K562 (cell line): ENCODE measurements at regions not wholly inside any gene's neighbourhood (a gene's known extent, or its start where the extent isn't known, plus 50 kb on each side); places are given as distances from the start of the nearest gene placed in this dataset.

ENCODE experiments used
- ATAC-seq: fragments of 200-7000 bp; cut with Tn5 transposase; 3 replicates; pipeline ENCODE4 v1.9.1; 2020; ENCODE audit warnings: moderate library complexity
- BruUV-seq: library from RNA; stranded (reverse); fragments of 400-500 nt; replicated peaks from 2 replicates; lab custom pipeline; 2021; lab: Mats Ljungman, UMichigan
- CTCF ChIA-PET: fragments of 300-600 bp; formaldehyde crosslinking; extraction: SDS; loops from one replicate; lab custom pipeline; 2021; ENCODE audit warnings: low intra/inter-chr PET ratio; lab: Yijun Ruan, JAX
- POLR2A ChIA-PET: fragments of 300-600, 350-650 bp; sonication (Branson Sonifier 250); formaldehyde crosslinking; extraction: SDS; loops from one replicate; lab custom pipeline; 2021; ENCODE audit warnings: antibody characterized with exemption, inconsistent platforms; lab: Yijun Ruan, JAX
- DNase-seq, 4 experiments: peaks; one replicate each; pipeline versions ENCODE4 v3.0.0 to v3.0.0-alpha.2; 2011 to 2018; ENCODE audit warnings: low spot score in 3 of 4, mixed read lengths in 3 of 4; ENCODE audit errors: extremely low read depth in 1 of 4
- FAIRE-seq: peaks from 2 replicates; lab custom pipeline; 2011; peaks lifted over from hg19 to GRCh38; lab: Jason Lieb, UNC
- H2AFZ ChIP-seq: 2 replicates; pipeline ENCODE4 v1.6.0; 2011; ENCODE audit warnings: low read depth, low read length, control low read depth, inconsistent platforms
- H3K27ac ChIP-seq: fragments of 200-600 bp; 3 replicates; pipeline ENCODE4 v1.8.0; 2011; ENCODE audit warnings: low read depth, mild to moderate bottlenecking, control low read depth, inconsistent platforms, low read length, moderate library complexity, mixed read lengths; ENCODE audit errors: extremely low read depth
- H3K27me3 ChIP-seq, 2 experiments: fragments of 300-600 bp in 1 of 2; 2 replicates in 1 of 2; 3 replicates in 1 of 2; pipeline versions ENCODE4 v1.6.0 to v1.8.0; 2011; ENCODE audit warnings: inconsistent platforms in 2 of 2, low read length in 2 of 2, mild to moderate bottlenecking in 1 of 2, mixed read lengths in 1 of 2, moderate library complexity in 1 of 2; ENCODE audit not compliant: control insufficient read depth in 2 of 2, insufficient read depth in 2 of 2
- H3K36me3 ChIP-seq: fragments of 300-600 bp; 3 replicates; pipeline ENCODE4 v1.8.0; 2011; ENCODE audit warnings: mild to moderate bottlenecking, low read length, inconsistent platforms; ENCODE audit not compliant: control insufficient read depth, insufficient read depth
- H3K4me1 ChIP-seq, 2 experiments: fragments of 200-600 bp in 1 of 2; replicated peaks in 1 of 2; 2 replicates in 1 of 2; 3 replicates in 1 of 2; pipeline versions ENCODE4 v1.5.1 to v1.8.0; 2011; ENCODE audit warnings: inconsistent platforms in 2 of 2, low read length in 2 of 2, mild to moderate bottlenecking in 1 of 2, mixed read lengths in 1 of 2, moderate library complexity in 1 of 2; ENCODE audit not compliant: control insufficient read depth in 2 of 2, insufficient read depth in 2 of 2
- H3K4me2 ChIP-seq: 2 replicates; pipeline ENCODE4 v1.6.1; 2011; ENCODE audit warnings: low read length, control low read depth, inconsistent platforms, mixed read lengths; ENCODE audit not compliant: insufficient read depth
- H3K4me3 ChIP-seq: fragments of 200-600 bp; sonication (generic), shearing (Covaris generic); 2 replicates; pipeline ENCODE4 v1.5.1; 2016; ENCODE audit warnings: control low read depth, inconsistent platforms
- H3K79me2 ChIP-seq: fragments of 200-600 bp; 3 replicates; pipeline ENCODE4 v1.8.0; 2011; ENCODE audit warnings: low read length, inconsistent platforms; ENCODE audit not compliant: control insufficient read depth, insufficient read depth
- H3K9ac ChIP-seq, 2 experiments: 2 replicates each; pipeline versions ENCODE4 v1.6.0 to v1.6.1; 2011; ENCODE audit warnings: low read depth in 2 of 2, low read length in 2 of 2, control low read depth in 1 of 2, inconsistent platforms in 1 of 2, mild to moderate bottlenecking in 1 of 2, mixed read lengths in 1 of 2; ENCODE audit not compliant: insufficient read depth in 1 of 2
- H3K9me1 ChIP-seq: one replicate; pipeline ENCODE4 v1.6.0; 2011; ENCODE audit warnings: inconsistent platforms, mild to moderate bottlenecking, low read length, moderate library complexity; ENCODE audit not compliant: control insufficient read depth, insufficient read depth
- H3K9me3 ChIP-seq: replicated peaks from 2 replicates; pipeline ENCODE4 v1.5.1; 2011; ENCODE audit warnings: low read depth, low read length, inconsistent platforms; ENCODE audit not compliant: control insufficient read depth, insufficient read depth
- H4K20me1 ChIP-seq: replicated peaks from 2 replicates; pipeline ENCODE4 v1.6.1; 2011; ENCODE audit warnings: low read length, inconsistent platforms, mixed read lengths; ENCODE audit not compliant: control insufficient read depth, insufficient read depth
- BACH1 ChIP-seq: fragments of 200-800 bp; sonication (Bioruptor generic); IDR thresholded peaks from 2 replicates; pipeline ENCODE4 v1.6.1; 2016; ENCODE audit warnings: missing genetic modification characterization, missing compliant biosample characterization
- CHD2 ChIP-seq: IDR thresholded peaks from 2 replicates; pipeline ENCODE4 v1.6.1; 2011; ENCODE audit warnings: low read depth, low read length
- ELF2 ChIP-seq: fragments of 250-450 bp; sonication (Bioruptor Pico); IDR thresholded peaks from 2 replicates; pipeline ENCODE4 v1.5.0; 2021; ENCODE audit warnings: mild to moderate bottlenecking
- NCOA6 ChIP-seq: fragments of 450-650 bp; IDR thresholded peaks from 2 replicates; pipeline ENCODE4 v1.6.1; 2017; ENCODE audit warnings: mild to moderate bottlenecking
- SLC30A9 ChIP-seq: fragments of 250-450 bp; sonication (Bioruptor Pico); IDR thresholded peaks from 2 replicates; pipeline ENCODE4 v1.8.0; 2022; ENCODE audit warnings: mild to moderate bottlenecking, moderate library complexity
- TAF7 ChIP-seq: fragments of 450-650 bp; IDR thresholded peaks from 2 replicates; pipeline ENCODE4 v1.6.1; 2016; ENCODE audit warnings: missing genetic modification characterization, missing compliant biosample characterization
- TOE1 ChIP-seq, 2 experiments: fragments of 450-650 bp in 1 of 2; sonication (generic) in 1 of 2; formaldehyde crosslinking in 1 of 2; IDR thresholded peaks; 2 replicates each; pipeline versions ENCODE4 v1.7.1 to v1.8.0; 2016 to 2022; ENCODE audit warnings: borderline replicate concordance in 2 of 2, mild to moderate bottlenecking in 2 of 2, antibody characterized with exemption in 1 of 2, inconsistent platforms in 1 of 2, low read depth in 1 of 2, missing genetic modification reagents in 1 of 2, moderate library complexity in 1 of 2
- ZNF24 ChIP-seq: fragments of 450-650 bp; IDR thresholded peaks from 2 replicates; pipeline ENCODE4 v1.6.1; 2016
- ZNF41 ChIP-seq: fragments of 250-450 bp; sonication (Bioruptor Pico); conservative IDR thresholded peaks from 2 replicates; pipeline ENCODE4 v1.4.0; 2020; ENCODE audit warnings: mild to moderate bottlenecking
- ZNF518B ChIP-seq: fragments of 250-450 bp; sonication (Bioruptor Pico); IDR thresholded peaks from 2 replicates; pipeline ENCODE4 v1.5.0; 2021; ENCODE audit warnings: mild to moderate bottlenecking, moderate library complexity
- WGBS: fragments of 100-300 bp; shearing (Covaris generic); methylation state at CpG from one replicate; pipeline ENCODE4 v1.1.6; 2016; ENCODE audit warnings: low coverage, mixed read lengths; ENCODE audit not compliant: insufficient coverage; ENCODE audit errors: missing lambda C conversion rate; 5-methylcytosine and 5-hydroxymethylcytosine counted together
- in situ Hi-C: fragments of 300-500 bp; cut with MboI; formaldehyde crosslinking; loops from 4 replicates; pipeline ENCODE4 v1.15.0; 2018; ENCODE audit warnings: inconsistent platforms, mixed read lengths
- intact Hi-C: fragments of 100-400 bp; cut with micrococcal nuclease; formaldehyde crosslinking; loops from 2 replicates; pipeline ENCODE4 v1.14.2; 2022
- TF ChIP-seq, protein P1 (sequence below), 2 experiments: fragments of 450-650 bp; conservative IDR thresholded peaks; 2 replicates each; pipeline ENCODE4 v1.6.1; 2017; ENCODE audit warnings: mild to moderate bottlenecking in 2 of 2, moderate library complexity in 2 of 2
- TF ChIP-seq, protein P2 (sequence below): sonication (generic); formaldehyde crosslinking; IDR thresholded peaks from 2 replicates; pipeline ENCODE4 v1.8.0; 2022; ENCODE audit warnings: missing genetic modification reagents, mild to moderate bottlenecking, borderline replicate concordance
- TF ChIP-seq, protein P3 (sequence below): fragments of 250-450 bp; sonication (Bioruptor Pico); IDR thresholded peaks from 2 replicates; pipeline ENCODE4 v1.5.0; 2021

DNA sequence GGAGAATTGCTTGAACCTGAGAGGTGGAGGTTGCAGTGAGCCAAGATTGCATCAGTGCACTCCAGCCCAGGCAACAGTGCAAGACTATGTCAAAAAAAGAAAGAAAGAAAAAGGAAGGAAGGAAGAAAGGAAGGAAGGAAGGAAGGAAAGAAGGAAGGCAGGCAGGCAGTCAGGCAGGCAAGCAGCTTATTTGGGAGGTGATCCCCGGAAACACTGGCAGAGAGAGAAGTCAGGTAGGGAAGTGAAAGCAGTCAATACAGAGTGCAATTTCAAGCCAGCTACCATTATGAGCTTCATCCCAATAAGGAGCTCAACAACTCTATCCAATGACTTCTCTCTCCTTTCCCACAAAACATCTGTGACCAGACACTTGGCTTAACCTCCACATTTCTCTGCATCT, 83.0 kb upstream of the TBC1D3K start:
- ATAC-seq (no peak), DNase-seq (no peak)
- H3K79me2 ChIP-seq, result no peaks in the 10 kb centered on the region
- intact Hi-C loops, result loop anchor here (10.0 kb wide), 1 partner anchor 46 kb away; no protein-coding TSS in a partner anchor
- no peak overlapping the region for H3K4me2 ChIP-seq
- H3K36me3 ChIP-seq, result no peaks in the 10 kb centered on the region
- no peak overlapping the region for H3K4me3 ChIP-seq
- H4K20me1 ChIP-seq, result 0 out of 2 replicates have a peak, but pooled peaks cover 4% of the 10 kb centered on the region
- in situ Hi-C loops, result no loop called here
- CTCF ChIA-PET, result no interaction called here
- 0% methylated on average over 1 of the region's 1 CpG for WGBS
- POLR2A ChIA-PET, result interaction anchor here (0.6 to 0.7 kb wide), 2 partner anchors 9 to 109 kb away, joined by 3 to 5 read pairs; no protein-coding TSS in a partner anchor
- H2AFZ ChIP-seq, result no peak overlapping the region
- H3K9me1 ChIP-seq, result no peaks in the 10 kb centered on the region
- no peak overlapping the region for H3K9ac ChIP-seq
- no peaks in the 10 kb centered on the region for H3K9me3 ChIP-seq
- peaks cover 2 to 7% of the 10 kb centered on the region in 2 experiments; a peak in 2 of 5 replicates for H3K4me1 ChIP-seq
- no peak for TF ChIP-seq NCOA6
- no peak for TF ChIP-seq TOE1 (IDR thresholded peaks at IDR 0.05; ENCODE audit: borderline replicate concordance)
- TF ChIP-seq TOE1 (CRISPR knock-in tag; IDR thresholded peaks at IDR 0.05; ENCODE audit: borderline replicate concordance, low read depth), result no peak
- TF ChIP-seq ELF2 (CRISPR knock-in tag), result no peak
- TF ChIP-seq ZNF518B (CRISPR knock-in tag), result no peak
- TF ChIP-seq CHD2, result no peak
- no peak for TF ChIP-seq TAF7 (tag)
- TF ChIP-seq, protein P1, sequence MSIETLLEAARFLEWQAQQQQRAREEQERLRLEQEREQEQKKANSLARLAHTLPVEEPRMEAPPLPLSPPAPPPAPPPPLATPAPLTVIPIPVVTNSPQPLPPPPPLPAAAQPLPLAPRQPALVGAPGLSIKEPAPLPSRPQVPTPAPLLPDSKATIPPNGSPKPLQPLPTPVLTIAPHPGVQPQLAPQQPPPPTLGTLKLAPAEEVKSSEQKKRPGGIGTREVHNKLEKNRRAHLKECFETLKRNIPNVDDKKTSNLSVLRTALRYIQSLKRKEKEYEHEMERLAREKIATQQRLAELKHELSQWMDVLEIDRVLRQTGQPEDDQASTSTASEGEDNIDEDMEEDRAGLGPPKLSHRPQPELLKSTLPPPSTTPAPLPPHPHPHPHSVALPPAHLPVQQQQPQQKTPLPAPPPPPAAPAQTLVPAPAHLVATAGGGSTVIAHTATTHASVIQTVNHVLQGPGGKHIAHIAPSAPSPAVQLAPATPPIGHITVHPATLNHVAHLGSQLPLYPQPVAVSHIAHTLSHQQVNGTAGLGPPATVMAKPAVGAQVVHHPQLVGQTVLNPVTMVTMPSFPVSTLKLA (conservative IDR thresholded peaks at IDR 0.05), result no peak
- no peak for TF ChIP-seq SLC30A9 (CRISPR knock-in tag)
- no peak for TF ChIP-seq BACH1 (tag)
- TF ChIP-seq, protein P2, sequence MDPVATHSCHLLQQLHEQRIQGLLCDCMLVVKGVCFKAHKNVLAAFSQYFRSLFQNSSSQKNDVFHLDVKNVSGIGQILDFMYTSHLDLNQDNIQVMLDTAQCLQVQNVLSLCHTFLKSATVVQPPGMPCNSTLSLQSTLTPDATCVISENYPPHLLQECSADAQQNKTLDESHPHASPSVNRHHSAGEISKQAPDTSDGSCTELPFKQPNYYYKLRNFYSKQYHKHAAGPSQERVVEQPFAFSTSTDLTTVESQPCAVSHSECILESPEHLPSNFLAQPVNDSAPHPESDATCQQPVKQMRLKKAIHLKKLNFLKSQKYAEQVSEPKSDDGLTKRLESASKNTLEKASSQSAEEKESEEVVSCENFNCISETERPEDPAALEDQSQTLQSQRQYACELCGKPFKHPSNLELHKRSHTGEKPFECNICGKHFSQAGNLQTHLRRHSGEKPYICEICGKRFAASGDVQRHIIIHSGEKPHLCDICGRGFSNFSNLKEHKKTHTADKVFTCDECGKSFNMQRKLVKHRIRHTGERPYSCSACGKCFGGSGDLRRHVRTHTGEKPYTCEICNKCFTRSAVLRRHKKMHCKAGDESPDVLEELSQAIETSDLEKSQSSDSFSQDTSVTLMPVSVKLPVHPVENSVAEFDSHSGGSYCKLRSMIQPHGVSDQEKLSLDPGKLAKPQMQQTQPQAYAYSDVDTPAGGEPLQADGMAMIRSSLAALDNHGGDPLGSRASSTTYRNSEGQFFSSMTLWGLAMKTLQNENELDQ (CRISPR knock-in tag), result no peak
- no peak for TF ChIP-seq ZNF41 (CRISPR knock-in tag)
- TF ChIP-seq, protein P3, sequence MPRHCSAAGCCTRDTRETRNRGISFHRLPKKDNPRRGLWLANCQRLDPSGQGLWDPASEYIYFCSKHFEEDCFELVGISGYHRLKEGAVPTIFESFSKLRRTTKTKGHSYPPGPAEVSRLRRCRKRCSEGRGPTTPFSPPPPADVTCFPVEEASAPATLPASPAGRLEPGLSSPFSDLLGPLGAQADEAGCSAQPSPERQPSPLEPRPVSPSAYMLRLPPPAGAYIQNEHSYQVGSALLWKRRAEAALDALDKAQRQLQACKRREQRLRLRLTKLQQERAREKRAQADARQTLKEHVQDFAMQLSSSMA, result no peak
- TF ChIP-seq ZNF24, result no peak
- TF ChIP-seq, all 486 proteins: peak for 0
- Histone ChIP-seq H3K27me3 (peaks cover 38 to 59% of the 10 kb centered on the region in 2 experiments), H3K27ac (no peak overlapping the region)
- FAIRE-seq, result no peak
- BruUV-seq, result no TSS peak
